ENCODE measurements at regions not wholly inside any gene's neighbourhood (a gene's known extent, or its start where the extent isn't known, plus 50 kb on each side); places are given as distances from the start of the nearest gene placed in this dataset.

GRCh38 chr7:155955367-155955635, 143.0 kb upstream of the SHH start:
- no CpG with 5 or more reads among the region's 9 CpGs for whole genome bisulfite sequencing (ENCODE audit: insufficient coverage, low lambda C conversion rate)
- Histone ChIP-seq H3K36me3 (ENCODE audit: control insufficient read depth, insufficient read depth, low read length) (no peaks in the 10 kb centered on the region), H3K9me3 (ENCODE audit: control insufficient read depth, low read depth, low read length) (peaks cover 4% of the 10 kb centered on the region), H3K27ac (ENCODE audit: low read length) (no peak overlapping the region), H3K4me1 (ENCODE audit: control insufficient read depth, insufficient read depth, low read length) (peaks cover 13% of the 10 kb centered on the region), H3K4me3 (ENCODE audit: low read length) (no peak overlapping the region), H3K27me3 (ENCODE audit: control insufficient read depth, insufficient read depth, low read length) (peaks cover 1% of the 10 kb centered on the region)
- no peak for DNase-seq

GRCh38 chr7:155954550-155955366, 142.5 kb upstream of the SHH start:
- H3K27me3 ChIP-seq (ENCODE audit: control insufficient read depth, insufficient read depth, low read length): no peaks in the 10 kb centered on the region
- no peak overlapping the region for H3K4me3 ChIP-seq (ENCODE audit: low read length)
- no CpG with 5 or more reads among the region's 22 CpGs for WGBS (ENCODE audit: insufficient coverage, low lambda C conversion rate)
- H3K4me1 ChIP-seq (ENCODE audit: control insufficient read depth, insufficient read depth, low read length): peaks cover 13% of the 10 kb centered on the region
- peaks cover 4% of the 10 kb centered on the region for H3K9me3 ChIP-seq (ENCODE audit: control insufficient read depth, low read depth, low read length)
- DNase-seq: no peak
- no peak overlapping the region for H3K27ac ChIP-seq (ENCODE audit: low read length)
- no peaks in the 10 kb centered on the region for H3K36me3 ChIP-seq (ENCODE audit: control insufficient read depth, insufficient read depth, low read length)

DNA sequence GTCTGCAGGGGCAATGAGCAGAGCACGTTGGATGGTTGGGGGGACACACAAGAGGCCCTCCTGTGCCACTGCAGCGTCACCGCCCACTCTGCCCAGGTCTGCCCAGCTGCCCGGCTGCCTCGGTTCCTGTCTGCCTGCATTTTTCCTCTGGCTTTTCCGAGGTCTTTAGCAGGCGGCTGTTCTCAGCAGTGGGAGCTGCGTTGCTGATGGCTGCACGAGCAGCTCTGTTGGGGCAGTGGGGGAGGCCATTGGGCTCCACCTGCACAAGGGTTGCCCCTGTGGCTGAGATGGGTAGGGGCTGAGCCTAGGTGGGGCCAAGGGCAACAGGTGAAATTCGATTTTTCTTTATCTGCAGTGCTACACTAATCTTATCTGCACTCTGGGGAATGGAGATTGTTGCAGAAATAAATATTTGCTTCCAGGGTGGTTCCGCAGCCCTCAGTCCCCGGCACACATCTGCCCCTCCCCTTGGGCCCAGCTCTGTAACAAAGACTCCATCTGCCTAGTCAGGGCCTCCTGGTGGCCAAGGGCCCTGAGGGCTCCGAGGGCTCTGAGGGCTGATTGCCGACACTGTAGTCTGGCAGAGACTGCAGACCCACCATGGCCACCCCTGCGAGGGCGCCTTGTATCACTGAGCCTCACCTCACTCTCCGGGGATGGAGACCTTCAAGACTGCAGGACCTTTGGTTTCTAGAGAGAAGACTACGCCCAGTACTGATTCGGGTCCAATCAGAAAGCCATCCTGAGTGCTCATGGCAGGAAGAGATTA, 141.7 kb upstream of the SHH start:
- H3K4me1 ChIP-seq (ENCODE audit: control insufficient read depth, insufficient read depth, low read length): peaks cover 13% of the 10 kb centered on the region
- H3K9me3 ChIP-seq (ENCODE audit: control insufficient read depth, low read depth, low read length): peaks cover 4% of the 10 kb centered on the region
- peak in 1 of 2 donors; percentile 63 for DNase-seq
- no peaks in the 10 kb centered on the region for H3K27me3 ChIP-seq (ENCODE audit: control insufficient read depth, insufficient read depth, low read length)
- WGBS (ENCODE audit: insufficient coverage, low lambda C conversion rate): 33% methylated on average over 3 of the region's 19 CpGs
- H3K36me3 ChIP-seq (ENCODE audit: control insufficient read depth, insufficient read depth, low read length): no peaks in the 10 kb centered on the region
- no peak overlapping the region for H3K4me3 ChIP-seq (ENCODE audit: low read length)
- H3K27ac ChIP-seq (ENCODE audit: low read length): no peak overlapping the region

GRCh38 chr7:155953501-155953778, 141.2 kb upstream of the SHH start:
- H3K36me3 ChIP-seq (ENCODE audit: control insufficient read depth, insufficient read depth, low read length): no peaks in the 10 kb centered on the region
- H3K4me1 ChIP-seq (ENCODE audit: control insufficient read depth, insufficient read depth, low read length): peaks cover 13% of the 10 kb centered on the region
- DNase-seq: no peak
- H3K27me3 ChIP-seq (ENCODE audit: control insufficient read depth, insufficient read depth, low read length): no peaks in the 10 kb centered on the region
- no peak overlapping the region for H3K27ac ChIP-seq (ENCODE audit: low read length)
- peaks cover 4% of the 10 kb centered on the region for H3K9me3 ChIP-seq (ENCODE audit: control insufficient read depth, low read depth, low read length)
- no CpG with 5 or more reads among the region's 5 CpGs for WGBS (ENCODE audit: insufficient coverage, low lambda C conversion rate)
- H3K4me3 ChIP-seq (ENCODE audit: low read length): no peak overlapping the region

DNA sequence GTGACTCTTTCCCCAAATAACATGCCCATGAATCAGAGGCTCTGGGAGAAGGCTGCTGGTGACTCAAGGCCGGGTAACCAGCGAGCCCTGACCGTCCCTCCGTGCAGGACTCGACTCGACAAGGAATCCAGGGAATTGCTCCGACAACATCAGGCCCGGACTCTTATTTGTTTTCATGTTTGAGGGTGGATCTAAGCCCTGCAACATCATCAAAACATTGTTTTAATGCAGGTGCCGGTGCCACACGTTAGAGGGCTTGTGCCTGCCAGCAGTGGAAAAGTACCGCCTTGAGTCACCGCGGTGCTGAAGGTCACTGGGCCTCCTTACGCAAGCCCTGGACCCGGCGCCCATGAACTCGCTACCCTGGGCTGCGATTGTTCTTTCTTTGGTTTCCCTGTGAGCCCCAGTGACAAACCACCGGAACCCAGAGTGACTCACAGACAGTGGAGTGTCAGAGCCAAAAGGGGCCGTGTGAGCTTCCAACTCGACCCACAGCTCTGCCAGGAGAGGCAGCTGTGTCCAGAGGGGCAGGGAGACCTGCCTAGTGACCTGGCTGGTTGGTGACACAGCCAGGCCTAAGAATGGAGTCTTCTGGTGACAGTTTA, 139.4 kb upstream of the SHH start:
- WGBS (ENCODE audit: insufficient coverage, low lambda C conversion rate): no CpG with 5 or more reads among the region's 21 CpGs
- H3K4me3 ChIP-seq (ENCODE audit: low read length): no peak overlapping the region

DNA sequence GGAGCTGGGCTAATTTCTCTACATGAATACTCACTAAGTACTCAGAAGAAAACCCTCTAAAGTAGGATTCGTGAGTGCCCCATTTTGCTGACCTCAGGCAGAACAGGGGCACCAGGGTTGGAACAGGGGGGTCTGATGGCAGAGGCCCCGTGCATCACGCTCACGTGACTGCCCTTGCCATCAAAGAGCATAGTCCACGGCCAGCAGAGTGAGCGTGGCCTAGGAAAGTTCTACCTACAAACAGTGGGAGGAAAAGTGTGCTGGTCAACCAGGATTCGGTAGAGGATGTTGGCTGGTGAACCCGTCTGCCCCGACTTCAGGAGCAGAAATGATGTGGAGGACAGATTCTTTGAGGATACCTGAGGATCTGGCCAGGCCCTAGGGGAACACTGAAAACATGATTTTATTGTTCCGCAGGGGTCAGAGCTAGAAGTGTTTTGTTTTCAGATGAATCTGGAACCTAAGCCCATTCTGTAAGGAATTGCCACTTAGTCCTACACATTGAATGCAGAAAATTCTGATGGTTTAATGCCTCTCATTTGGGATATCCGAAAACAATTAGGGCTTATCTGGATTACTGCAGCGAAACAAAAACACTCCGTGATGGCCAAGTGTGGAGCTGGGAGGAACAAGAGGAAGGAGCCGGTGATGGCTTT, 138.8 kb upstream of the SHH start:
- 100% methylated on average over 2 of the region's 14 CpGs for WGBS (ENCODE audit: insufficient coverage, low lambda C conversion rate)
- H3K4me3 ChIP-seq (ENCODE audit: low read length): no peak overlapping the region
- no peaks in the 10 kb centered on the region for H3K27me3 ChIP-seq (ENCODE audit: control insufficient read depth, insufficient read depth, low read length)
- no peak overlapping the region for H3K27ac ChIP-seq (ENCODE audit: low read length)
- H3K9me3 ChIP-seq (ENCODE audit: control insufficient read depth, low read depth, low read length): peaks cover 4% of the 10 kb centered on the region
- H3K36me3 ChIP-seq (ENCODE audit: control insufficient read depth, insufficient read depth, low read length): no peaks in the 10 kb centered on the region
- H3K4me1 ChIP-seq (ENCODE audit: control insufficient read depth, insufficient read depth, low read length): peaks cover 13% of the 10 kb centered on the region
- DNase-seq: no peak

More for the DNA sequence above, 139.4 kb upstream of the SHH start:
- peak in 1 of 2 donors; percentile 28 for DNase-seq
- Histone ChIP-seq H3K27me3 (ENCODE audit: control insufficient read depth, insufficient read depth, low read length) (no peaks in the 10 kb centered on the region), H3K27ac (ENCODE audit: low read length) (no peak overlapping the region), H3K36me3 (ENCODE audit: control insufficient read depth, insufficient read depth, low read length) (no peaks in the 10 kb centered on the region), H3K9me3 (ENCODE audit: control insufficient read depth, low read depth, low read length) (peaks cover 4% of the 10 kb centered on the region), H3K4me1 (ENCODE audit: control insufficient read depth, insufficient read depth, low read length) (peaks cover 13% of the 10 kb centered on the region)

GRCh38 chr7:155948845-155949244, 136.6 kb upstream of the SHH start:
- DNase-seq: no peak
- Histone ChIP-seq H3K27ac (ENCODE audit: low read length) (no peak overlapping the region), H3K36me3 (ENCODE audit: control insufficient read depth, insufficient read depth, low read length) (no peaks in the 10 kb centered on the region), H3K4me3 (ENCODE audit: low read length) (no peak overlapping the region), H3K27me3 (ENCODE audit: control insufficient read depth, insufficient read depth, low read length) (no peaks in the 10 kb centered on the region), H3K4me1 (ENCODE audit: control insufficient read depth, insufficient read depth, low read length) (peaks cover 5% of the 10 kb centered on the region), H3K9me3 (ENCODE audit: control insufficient read depth, low read depth, low read length) (peaks cover 4% of the 10 kb centered on the region)
- no CpG with 5 or more reads among the region's 10 CpGs for WGBS (ENCODE audit: insufficient coverage, low lambda C conversion rate)

DNA sequence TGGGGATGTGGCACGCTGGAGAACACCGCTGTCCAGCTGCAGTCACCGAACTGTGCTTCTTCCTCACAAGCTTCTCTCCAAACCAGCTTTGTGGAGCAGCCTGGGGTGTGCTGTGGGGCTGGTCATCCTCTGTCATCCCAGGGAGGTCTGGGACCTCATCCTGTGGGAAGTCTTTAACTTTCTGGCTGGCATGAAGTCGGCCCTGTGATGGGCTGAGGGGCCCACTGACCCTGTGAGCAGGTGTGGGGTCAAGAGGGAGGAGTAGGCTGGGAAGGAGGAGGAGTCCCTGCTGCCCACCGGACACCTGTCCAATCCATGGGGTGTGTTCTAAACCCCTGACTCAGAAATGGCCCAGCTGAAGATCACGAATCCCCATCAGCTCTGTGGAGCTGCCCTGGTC, 136.2 kb upstream of the SHH start:
- Histone ChIP-seq H3K36me3 (ENCODE audit: control insufficient read depth, insufficient read depth, low read length) (no peaks in the 10 kb centered on the region), H3K4me1 (ENCODE audit: control insufficient read depth, insufficient read depth, low read length) (peaks cover under 1% of the 10 kb centered on the region), H3K9me3 (ENCODE audit: control insufficient read depth, low read depth, low read length) (peaks cover under 1% of the 10 kb centered on the region), H3K4me3 (ENCODE audit: low read length) (no peak overlapping the region), H3K27ac (ENCODE audit: low read length) (no peak overlapping the region), H3K27me3 (ENCODE audit: control insufficient read depth, insufficient read depth, low read length) (no peaks in the 10 kb centered on the region)
- no CpG with 5 or more reads among the region's 6 CpGs for WGBS (ENCODE audit: insufficient coverage, low lambda C conversion rate)
- no peak for DNase-seq

DNA sequence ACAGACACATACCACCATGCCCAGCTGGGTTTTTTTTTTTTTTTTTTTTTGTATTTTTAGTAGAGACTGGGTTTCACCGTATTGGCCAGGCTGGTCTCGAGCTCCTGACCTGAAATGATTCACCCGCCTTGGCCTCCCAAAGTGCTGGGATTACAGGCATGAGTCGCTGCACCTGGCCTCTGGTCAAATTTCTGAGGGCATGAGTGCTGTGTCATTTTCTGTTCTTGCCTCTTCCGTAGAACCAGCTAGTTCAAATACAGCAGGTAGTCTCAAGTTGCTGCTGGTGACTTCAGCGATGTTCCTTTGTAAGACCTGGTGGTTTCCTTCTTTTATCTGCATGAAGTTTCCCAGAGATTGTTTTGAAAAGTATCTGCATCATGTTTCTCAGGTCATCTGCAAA, 134.8 kb upstream of the SHH start:
- Histone ChIP-seq H3K36me3 (ENCODE audit: control insufficient read depth, insufficient read depth, low read length) (no peaks in the 10 kb centered on the region), H3K4me1 (ENCODE audit: control insufficient read depth, insufficient read depth, low read length) (no peaks in the 10 kb centered on the region), H3K27me3 (ENCODE audit: control insufficient read depth, insufficient read depth, low read length) (no peaks in the 10 kb centered on the region), H3K9me3 (ENCODE audit: control insufficient read depth, low read depth, low read length) (no peaks in the 10 kb centered on the region), H3K27ac (ENCODE audit: low read length) (no peak overlapping the region), H3K4me3 (ENCODE audit: low read length) (no peak overlapping the region)
- WGBS (ENCODE audit: insufficient coverage, low lambda C conversion rate): 100% methylated on average over 2 of the region's 6 CpGs
- DNase-seq: no peak

GRCh38 chr7:155945670-155946325, 133.5 kb upstream of the SHH start:
- H3K4me3 ChIP-seq (ENCODE audit: low read length): no peak overlapping the region
- WGBS (ENCODE audit: insufficient coverage, low lambda C conversion rate): no CpG with 5 or more reads among the region's 32 CpGs
- H3K4me1 ChIP-seq (ENCODE audit: control insufficient read depth, insufficient read depth, low read length): no peaks in the 10 kb centered on the region
- no peaks in the 10 kb centered on the region for H3K27me3 ChIP-seq (ENCODE audit: control insufficient read depth, insufficient read depth, low read length)
- no peaks in the 10 kb centered on the region for H3K9me3 ChIP-seq (ENCODE audit: control insufficient read depth, low read depth, low read length)
- no peak for DNase-seq
- H3K36me3 ChIP-seq (ENCODE audit: control insufficient read depth, insufficient read depth, low read length): no peaks in the 10 kb centered on the region
- no peak overlapping the region for H3K27ac ChIP-seq (ENCODE audit: low read length)
